ENCODE measurements at regions not wholly inside any gene's neighbourhood (a gene's known extent, or its start where the extent isn't known, plus 50 kb on each side); places are given as distances from the start of the nearest gene placed in this dataset.

DNA sequence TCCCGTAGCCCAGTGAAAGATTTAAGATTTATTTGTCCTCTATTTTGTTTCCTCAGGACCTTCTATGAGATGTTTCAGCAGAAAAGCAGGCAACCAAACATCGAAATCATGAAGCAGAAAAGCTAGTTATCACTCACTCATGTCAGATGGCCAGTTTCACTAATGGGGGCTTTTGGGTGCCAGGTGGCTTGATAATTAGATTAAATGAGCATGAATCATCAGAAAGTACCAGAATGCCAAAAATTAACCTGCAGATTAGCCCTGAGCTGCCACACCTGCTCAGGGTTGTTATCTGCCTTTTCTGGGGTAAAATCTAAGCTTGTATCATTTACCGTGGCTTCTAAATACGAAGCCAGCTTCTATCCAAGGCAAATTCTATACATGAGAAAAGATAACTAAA is 1017.5 kb downstream of the XPNPEP1 start:
- Histone ChIP-seq H3K4me1 (no peaks in the 10 kb centered on the region), H3K9me3 (no peaks in the 10 kb centered on the region), H3K36me3 (no peaks in the 10 kb centered on the region), H3K4me3 (no peak overlapping the region), H3K9ac (ENCODE audit: low read depth in 2 of 2, low read length in 2 of 2) (no peak overlapping the region), H3K27me3 (no peaks in the 10 kb centered on the region), H3K27ac (no peak overlapping the region)
- no peak for TF ChIP-seq CTCF (IDR thresholded peaks at IDR 0.05)
- intact Hi-C loops (cut with DNase I) = no loop called here
- DNase-seq = no peak

DNA sequence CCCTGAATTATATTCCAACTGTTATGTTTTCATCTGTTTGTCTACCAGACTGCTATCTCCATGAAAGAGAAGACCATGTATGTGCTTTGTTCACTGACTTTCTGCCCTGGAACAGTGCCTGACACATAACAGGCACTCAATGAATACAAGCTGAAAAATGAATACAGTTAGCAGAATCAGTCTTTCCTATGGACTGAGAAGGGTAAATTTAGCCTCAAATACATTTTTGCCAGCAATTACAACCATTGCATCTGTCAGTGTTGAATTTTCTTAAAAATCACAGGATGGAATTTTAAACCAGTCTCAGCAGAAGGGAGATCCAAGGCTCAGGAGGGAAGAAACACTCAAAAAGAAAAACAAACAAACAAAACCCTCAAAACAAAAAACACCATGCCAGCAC is 1018.1 kb downstream of the XPNPEP1 start:
- Histone ChIP-seq H3K27ac (no peak overlapping the region), H3K9ac (ENCODE audit: low read depth in 2 of 2, low read length in 2 of 2) (no peak overlapping the region), H3K4me3 (no peak overlapping the region), H3K36me3 (no peaks in the 10 kb centered on the region), H3K9me3 (no peaks in the 10 kb centered on the region), H3K27me3 (no peaks in the 10 kb centered on the region), H3K4me1 (no peaks in the 10 kb centered on the region)
- no peak for TF ChIP-seq CTCF (IDR thresholded peaks at IDR 0.05)
- no peak for DNase-seq
- intact Hi-C loops (cut with DNase I) = no loop called here

DNA sequence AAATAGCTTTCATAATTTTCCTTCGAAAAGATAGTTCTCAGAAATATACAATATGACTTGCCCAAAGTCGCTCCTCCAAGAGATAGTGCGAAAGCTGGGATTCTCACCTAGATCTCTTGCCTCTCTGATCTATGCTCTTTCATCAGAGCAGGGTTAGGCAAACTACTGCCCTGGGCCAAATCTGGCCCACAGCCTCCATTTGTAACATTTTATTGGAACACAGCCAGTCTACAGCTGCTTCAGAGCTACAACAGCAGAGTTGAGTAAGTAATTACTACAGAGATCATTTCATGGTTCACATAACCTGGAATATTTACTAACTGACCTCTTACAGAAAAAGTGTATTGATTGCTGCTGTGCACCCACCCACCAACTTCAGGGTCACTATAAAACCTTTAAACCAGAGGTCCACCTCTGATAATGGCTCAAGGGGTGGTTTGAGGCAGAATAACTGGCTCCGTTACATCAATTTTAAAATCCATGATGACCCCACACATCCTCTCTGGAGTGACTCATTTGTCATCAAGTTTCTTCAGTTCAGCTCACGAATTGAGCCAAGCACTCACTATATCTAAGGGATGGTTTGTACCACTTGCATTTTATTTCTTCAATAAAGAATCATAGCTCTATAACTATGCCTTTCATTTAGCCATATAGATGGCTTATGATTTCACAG is 1019.0 kb downstream of the XPNPEP1 start:
- H3K4me1 ChIP-seq = no peaks in the 10 kb centered on the region
- no peaks in the 10 kb centered on the region for H3K36me3 ChIP-seq
- H3K4me3 ChIP-seq = no peak overlapping the region
- DNase-seq = no peak
- no peaks in the 10 kb centered on the region for H3K9me3 ChIP-seq
- intact Hi-C loops (cut with DNase I) = no loop called here
- H3K27me3 ChIP-seq = no peaks in the 10 kb centered on the region
- no peak overlapping the region for H3K9ac ChIP-seq (ENCODE audit: low read depth in 2 of 2, low read length in 2 of 2)
- no peak for TF ChIP-seq CTCF (IDR thresholded peaks at IDR 0.05)
- no peak overlapping the region for H3K27ac ChIP-seq

GRCh38 chr10:108902619-108903285 is 1020.6 kb downstream of the XPNPEP1 start:
- H3K9me3 ChIP-seq = no peaks in the 10 kb centered on the region
- H3K27me3 ChIP-seq = no peaks in the 10 kb centered on the region
- TF ChIP-seq CTCF (IDR thresholded peaks at IDR 0.05) = no peak
- intact Hi-C loops (cut with DNase I) = no loop called here
- no peaks in the 10 kb centered on the region for H3K36me3 ChIP-seq
- no peak overlapping the region for H3K9ac ChIP-seq (ENCODE audit: low read depth in 2 of 2, low read length in 2 of 2)
- H3K27ac ChIP-seq = no peak overlapping the region
- no peak overlapping the region for H3K4me3 ChIP-seq
- no peak for DNase-seq
- no peaks in the 10 kb centered on the region for H3K4me1 ChIP-seq

- Histone ChIP-seq H3K9me3 (no peaks in the 10 kb centered on the region), H3K27ac (no peak overlapping the region), H3K4me3 (no peak overlapping the region), H3K9ac (ENCODE audit: low read depth in 2 of 2, low read length in 2 of 2) (no peak overlapping the region), H3K4me1 (no peaks in the 10 kb centered on the region), H3K36me3 (no peaks in the 10 kb centered on the region), H3K27me3 (no peaks in the 10 kb centered on the region)
- DNase-seq = no peak
- intact Hi-C loops (cut with DNase I) = no loop called here
- TF ChIP-seq CTCF (IDR thresholded peaks at IDR 0.05) = no peak
Measured at GRCh38 chr10:108901781-108902618, 1021.3 kb downstream of the XPNPEP1 start.

All from colonic mucosa (tissue), 4 donors.